Uterus (tissue), 3 donors: ENCODE measurements at regions not wholly inside any gene's neighbourhood (a gene's known extent, or its start where the extent isn't known, plus 50 kb on each side); places are given as distances from the start of the nearest gene placed in this dataset.

Experiments
- DNase-seq, 2 donors: peaks; one replicate each; pipeline ENCODE4 v3.0.0-alpha.2; 2019 to 2020
- H3K27ac ChIP-seq, 2 donors: fragments of 200-600 bp; sonication (generic); 1 replicate in 1 of 2; 2 replicates in 1 of 2; pipeline ENCODE4 v1.5.1; 2016 to 2018
- H3K27me3 ChIP-seq, 2 donors: fragments of 200-600 bp; sonication (generic); one replicate each; pipeline ENCODE4 v1.5.1; 2018 to 2019; ENCODE audit warnings: control low read depth in 1 of 2
- H3K36me3 ChIP-seq, 2 donors: fragments of 200-600 bp; sonication (generic); one replicate each; pipeline ENCODE4 v1.5.1; 2019; ENCODE audit warnings: control low read depth in 1 of 2
- H3K4me1 ChIP-seq, 2 donors: fragments of 200-600 bp; sonication (generic); one replicate each; pipeline ENCODE4 v1.5.1; 2018 to 2019; ENCODE audit warnings: control low read depth in 1 of 2
- H3K4me3 ChIP-seq, 2 donors: fragments of 200-600 bp; sonication (generic); 1 replicate in 1 of 2; 2 replicates in 1 of 2; pipeline ENCODE4 v1.5.1; 2018 to 2019; ENCODE audit warnings: mild to moderate bottlenecking in 1 of 2
- H3K9me3 ChIP-seq, 2 donors: fragments of 200-600 bp; sonication (generic); one replicate each; pipeline ENCODE4 v1.5.1; 2019; ENCODE audit warnings: control low read depth in 1 of 2
- POLR2A ChIP-seq, 2 donors: fragments of 450-650 bp; IDR thresholded peaks; one replicate each; pipeline ENCODE4 v1.6.1; 2016; ENCODE audit warnings: antibody characterized with exemption in 2 of 2, mild to moderate bottlenecking in 1 of 2, moderate library complexity in 1 of 2
- intact Hi-C: fragments of 100-400 bp; cut with DNase I; formaldehyde crosslinking; loops from one replicate; pipeline ENCODE4 v1.15.1; 2023; ENCODE audit warnings: low total_unique reads
- TF ChIP-seq, protein P1 (sequence below), 4 experiments: fragments of 200-600 bp in 2 of 4; fragments of 450-650 bp in 2 of 4; sonication (generic) in 2 of 4; IDR thresholded peaks; one replicate each; pipeline ENCODE4 v1.5.1; 2016 to 2019; ENCODE audit warnings: antibody characterized with exemption in 4 of 4, mild to moderate bottlenecking in 2 of 4, moderate library complexity in 1 of 4
- donor health status: DM: yes; HTN: yes; CAD: no.

DNA sequence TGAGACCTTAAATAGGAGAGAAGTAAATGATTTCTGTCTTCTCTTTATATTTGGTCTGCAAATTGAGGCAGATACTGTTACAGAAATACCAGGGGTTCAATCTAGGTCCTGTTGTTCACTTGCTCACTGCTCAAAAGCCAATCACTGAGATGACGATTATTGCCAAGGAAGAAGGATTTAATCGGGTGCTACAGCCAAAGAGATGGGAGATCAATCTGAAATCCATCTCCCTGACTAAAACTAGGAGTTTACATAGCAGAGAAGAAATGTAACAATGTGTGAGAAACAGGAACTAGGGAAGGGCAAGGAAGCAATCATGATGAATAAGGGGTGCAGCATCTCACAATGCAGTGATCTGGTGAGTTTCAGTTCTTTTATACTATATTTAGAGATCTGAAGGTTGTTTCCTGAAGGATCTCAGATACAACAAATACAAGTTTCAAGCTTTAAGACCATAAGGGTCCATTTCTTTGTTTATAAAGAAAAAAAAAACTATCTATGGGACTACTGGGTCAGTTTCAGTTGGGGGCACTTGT is 117.9 kb upstream of the FAM9B start:
- no peaks in the 10 kb centered on the region for H3K27me3 ChIP-seq
- H3K27ac ChIP-seq = no peak overlapping the region
- no peaks in the 10 kb centered on the region for H3K9me3 ChIP-seq
- intact Hi-C loops = no loop called here
- H3K36me3 ChIP-seq = no peaks in the 10 kb centered on the region
- DNase-seq = no peak
- peaks cover 4 to 5% of the 10 kb centered on the region in 2 donors for H3K4me1 ChIP-seq
- TF ChIP-seq POLR2A (IDR thresholded peaks at IDR 0.05) = no peak
- TF ChIP-seq, protein P1, sequence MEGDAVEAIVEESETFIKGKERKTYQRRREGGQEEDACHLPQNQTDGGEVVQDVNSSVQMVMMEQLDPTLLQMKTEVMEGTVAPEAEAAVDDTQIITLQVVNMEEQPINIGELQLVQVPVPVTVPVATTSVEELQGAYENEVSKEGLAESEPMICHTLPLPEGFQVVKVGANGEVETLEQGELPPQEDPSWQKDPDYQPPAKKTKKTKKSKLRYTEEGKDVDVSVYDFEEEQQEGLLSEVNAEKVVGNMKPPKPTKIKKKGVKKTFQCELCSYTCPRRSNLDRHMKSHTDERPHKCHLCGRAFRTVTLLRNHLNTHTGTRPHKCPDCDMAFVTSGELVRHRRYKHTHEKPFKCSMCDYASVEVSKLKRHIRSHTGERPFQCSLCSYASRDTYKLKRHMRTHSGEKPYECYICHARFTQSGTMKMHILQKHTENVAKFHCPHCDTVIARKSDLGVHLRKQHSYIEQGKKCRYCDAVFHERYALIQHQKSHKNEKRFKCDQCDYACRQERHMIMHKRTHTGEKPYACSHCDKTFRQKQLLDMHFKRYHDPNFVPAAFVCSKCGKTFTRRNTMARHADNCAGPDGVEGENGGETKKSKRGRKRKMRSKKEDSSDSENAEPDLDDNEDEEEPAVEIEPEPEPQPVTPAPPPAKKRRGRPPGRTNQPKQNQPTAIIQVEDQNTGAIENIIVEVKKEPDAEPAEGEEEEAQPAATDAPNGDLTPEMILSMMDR (IDR thresholded peaks at IDR 0.05) = no peak
- no peak overlapping the region for H3K4me3 ChIP-seq

- H3K27me3 ChIP-seq = no peaks in the 10 kb centered on the region
- no peaks in the 10 kb centered on the region for H3K36me3 ChIP-seq
- H3K4me3 ChIP-seq = no peak overlapping the region
- intact Hi-C loops = no loop called here
- no peak for DNase-seq
- TF ChIP-seq, protein P1 (IDR thresholded peaks at IDR 0.05) = no peak
- no peak for TF ChIP-seq POLR2A (IDR thresholded peaks at IDR 0.05)
- H3K9me3 ChIP-seq = no peaks in the 10 kb centered on the region
- no peak overlapping the region for H3K27ac ChIP-seq
- H3K4me1 ChIP-seq = peaks cover under 1 to 5% of the 10 kb centered on the region in 2 donors
Measured at GRCh38 chrX:9153300-9153699, 119.4 kb upstream of the FAM9B start.

DNA sequence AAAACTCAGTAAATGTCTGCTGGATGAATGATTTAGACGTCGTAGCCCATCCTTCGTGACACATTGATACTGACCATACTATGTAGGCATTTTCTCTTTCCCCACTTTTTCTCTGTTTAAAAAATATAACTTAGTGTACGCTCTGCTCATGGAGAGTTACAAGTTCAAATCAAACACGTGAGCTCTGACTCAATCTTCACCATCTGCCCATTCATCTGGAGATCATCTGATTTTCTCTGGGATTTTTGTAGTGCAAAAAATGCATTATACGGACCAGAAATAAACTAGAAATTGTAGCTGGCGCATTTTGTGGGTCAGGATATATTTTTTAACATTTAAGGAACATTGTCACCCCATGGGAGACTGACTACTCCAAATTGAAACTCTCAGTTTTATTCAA is 124.7 kb upstream of the FAM9B start:
- TF ChIP-seq, protein P1 (IDR thresholded peaks at IDR 0.05) = no peak
- no peak for TF ChIP-seq POLR2A (IDR thresholded peaks at IDR 0.05)
- H3K27ac ChIP-seq = no peak overlapping the region
- no peak overlapping the region for H3K4me3 ChIP-seq
- no peaks in the 10 kb centered on the region for H3K9me3 ChIP-seq
- DNase-seq = no peak
- H3K4me1 ChIP-seq = no peaks in the 10 kb centered on the region
- H3K36me3 ChIP-seq = no peaks in the 10 kb centered on the region
- intact Hi-C loops = no loop called here
- no peaks in the 10 kb centered on the region for H3K27me3 ChIP-seq

- no peak for TF ChIP-seq POLR2A (IDR thresholded peaks at IDR 0.05)
- TF ChIP-seq, protein P1 (IDR thresholded peaks at IDR 0.05) = no peak
- intact Hi-C loops = no loop called here
- no peaks in the 10 kb centered on the region for H3K4me1 ChIP-seq
- no peak overlapping the region for H3K27ac ChIP-seq
- no peaks in the 10 kb centered on the region for H3K9me3 ChIP-seq
- no peak overlapping the region for H3K4me3 ChIP-seq
- no peaks in the 10 kb centered on the region for H3K36me3 ChIP-seq
- DNase-seq = no peak
- H3K27me3 ChIP-seq = no peaks in the 10 kb centered on the region
Measured at GRCh38 chrX:9160698-9161329, 126.9 kb upstream of the FAM9B start.

- no peaks in the 10 kb centered on the region for H3K4me1 ChIP-seq
- no peaks in the 10 kb centered on the region for H3K36me3 ChIP-seq
- H3K27me3 ChIP-seq = no peaks in the 10 kb centered on the region
- no peak for TF ChIP-seq POLR2A (IDR thresholded peaks at IDR 0.05)
- TF ChIP-seq, protein P1 (IDR thresholded peaks at IDR 0.05) = no peak
- H3K4me3 ChIP-seq = no peak overlapping the region
- no peaks in the 10 kb centered on the region for H3K9me3 ChIP-seq
- no peak overlapping the region for H3K27ac ChIP-seq
- no peak for DNase-seq
- intact Hi-C loops = no loop called here
Measured at GRCh38 chrX:9162698-9163097, 128.8 kb upstream of the FAM9B start.
